HG02943 (cell line): ENCODE measurements at regions not wholly inside any gene's neighbourhood (a gene's known extent, or its start where the extent isn't known, plus 50 kb on each side); places are given as distances from the start of the nearest gene placed in this dataset.

Source experiments
- ATAC-seq: cut with Tn5 transposase; IDR thresholded peaks from one replicate; pipeline ENCODE4 v1.9.1; 2021; ENCODE audit warnings: mild to moderate bottlenecking, low read depth, moderate library complexity; ENCODE audit not compliant: unreplicated experiment

- ATAC-seq: no peak
These were observed 199.2 kb downstream of the CD83 start for GRCh38 chr6:14316651-14317386.

GRCh38 chr6:14317387-14317970, 199.9 kb downstream of the CD83 start:
- no peak for ATAC-seq

GRCh38 chr6:14320332-14320731, 202.8 kb downstream of the CD83 start:
- no peak for ATAC-seq

DNA sequence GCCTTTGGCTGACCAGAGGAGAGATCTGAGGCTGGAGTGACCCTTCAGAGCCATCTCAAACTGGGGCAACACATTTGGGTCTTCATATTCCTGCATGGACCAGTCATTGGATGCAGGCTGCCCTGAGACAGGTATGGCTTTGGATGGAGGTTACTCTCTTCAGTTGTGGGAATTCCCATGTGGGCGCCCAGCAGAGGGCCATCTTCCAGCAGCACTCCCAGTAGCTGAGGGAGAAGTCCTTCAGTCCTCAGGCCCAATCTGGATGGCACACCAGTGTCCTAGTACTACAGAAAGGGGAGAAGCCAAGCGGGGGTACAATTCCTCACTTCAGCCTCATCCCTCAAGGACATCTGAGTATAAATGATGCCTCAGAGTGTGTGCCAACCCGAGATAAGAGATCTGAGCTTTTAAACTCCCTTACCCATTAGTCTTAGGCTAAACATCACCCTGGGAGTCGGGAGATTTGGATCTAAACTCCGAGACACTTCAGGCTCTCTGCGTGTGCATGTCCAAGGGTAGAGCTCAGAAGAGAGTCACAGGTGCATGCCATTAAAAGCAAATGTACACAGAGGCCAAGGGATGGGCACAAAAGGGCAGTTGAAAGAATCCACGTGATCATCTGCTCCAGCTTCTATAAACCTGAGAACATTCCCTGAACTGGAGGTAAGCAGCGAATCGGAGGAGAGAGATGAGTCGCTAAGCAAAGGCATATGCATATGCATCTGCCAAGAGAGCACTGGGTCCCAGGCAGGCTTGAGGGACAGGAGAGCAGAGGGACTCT, 204.6 kb downstream of the CD83 start:
- no peak for ATAC-seq

GRCh38 chr6:14322841-14323240, 205.3 kb downstream of the CD83 start:
- no peak for ATAC-seq

- ATAC-seq: no peak
These were observed 209.2 kb downstream of the CD83 start for GRCh38 chr6:14326774-14327173.

DNA sequence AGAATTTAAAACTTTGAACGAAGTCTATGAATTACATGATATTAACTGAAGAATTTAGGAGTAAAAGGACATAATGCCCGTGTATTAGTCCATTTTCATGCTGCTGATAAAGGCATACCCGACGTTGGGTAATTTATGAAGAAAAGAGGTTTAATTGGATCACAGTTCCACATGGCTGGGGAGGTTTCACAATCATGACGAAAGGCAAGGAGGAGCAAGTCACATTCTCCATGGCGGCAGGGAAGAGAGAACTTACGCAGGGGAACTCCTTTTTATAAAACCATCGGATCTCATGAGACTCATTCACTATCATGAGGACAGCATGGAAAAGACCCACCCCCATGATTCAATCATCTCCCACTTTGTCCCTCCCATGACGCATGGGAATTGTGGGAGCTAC, 210.6 kb downstream of the CD83 start:
- no peak for ATAC-seq

- no peak for ATAC-seq
These were observed 216.2 kb downstream of the CD83 start for GRCh38 chr6:14333556-14334305.

- ATAC-seq: no peak
These were observed 217.5 kb downstream of the CD83 start for GRCh38 chr6:14335071-14335470.

GRCh38 chr6:14337152-14337551, 219.6 kb downstream of the CD83 start:
- no peak for ATAC-seq

DNA sequence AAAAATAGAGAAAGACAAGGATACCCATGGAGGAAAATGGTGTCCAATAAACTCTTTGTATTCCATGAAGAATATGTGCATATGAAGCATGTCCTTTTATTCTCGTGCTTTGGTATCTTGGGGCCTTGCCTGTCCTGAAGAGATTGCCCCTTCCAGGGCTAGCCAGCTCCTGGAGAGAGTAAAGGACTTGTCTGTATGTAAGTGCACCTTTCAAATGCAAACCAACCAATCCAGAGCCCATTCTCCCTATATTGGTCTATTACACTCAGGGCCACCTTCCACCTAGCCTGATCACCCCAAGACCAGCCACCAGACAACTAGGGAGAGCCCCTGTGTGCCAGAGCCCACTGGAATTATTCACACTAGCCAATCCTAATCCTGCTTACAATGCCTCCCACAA, 221.6 kb downstream of the CD83 start:
- ATAC-seq: no peak

DNA sequence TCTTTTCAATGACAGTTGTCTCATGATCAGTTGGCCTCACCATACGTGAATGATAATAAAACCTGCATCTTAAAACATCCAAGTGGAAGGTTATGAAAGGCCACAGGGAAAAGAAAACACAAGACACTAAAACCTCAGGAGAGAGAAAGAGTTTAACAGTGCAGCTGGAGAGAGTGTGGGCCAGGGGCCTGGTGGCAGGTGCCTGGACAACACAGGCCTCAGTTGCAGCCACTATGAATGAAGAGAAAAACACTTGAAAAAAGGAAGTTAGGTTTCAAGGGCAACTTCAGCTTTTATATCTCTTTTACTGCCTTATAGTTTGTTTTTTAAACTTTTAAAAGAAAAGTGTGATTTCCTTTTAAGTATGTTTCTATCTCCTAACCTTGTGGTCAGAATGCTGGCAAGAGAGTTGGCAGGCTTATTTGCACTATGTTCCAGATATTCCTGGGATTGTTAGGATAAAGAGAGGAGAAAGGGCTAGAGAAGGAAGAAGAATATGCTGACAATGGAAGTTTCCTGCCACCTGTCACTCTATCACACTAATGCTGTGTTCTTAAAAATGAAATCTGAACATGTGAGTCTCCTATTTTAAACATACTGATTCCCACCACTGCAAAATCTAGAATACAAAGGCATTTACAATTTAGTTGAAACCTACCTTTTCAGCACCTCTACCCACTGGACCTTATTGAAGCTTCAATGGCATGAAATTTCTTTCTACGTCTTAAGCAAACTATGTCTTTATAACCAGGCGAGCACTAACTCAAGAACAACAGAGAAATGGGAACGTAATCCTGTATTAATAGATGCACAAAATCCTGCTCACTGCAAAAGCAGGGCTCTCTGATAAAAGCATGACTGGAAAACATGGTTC, 222.4 kb downstream of the CD83 start:
- no peak for ATAC-seq

GRCh38 chr6:14344486-14344885, 226.9 kb downstream of the CD83 start:
- no peak for ATAC-seq

- ATAC-seq: no peak
These were observed 230.8 kb downstream of the CD83 start for GRCh38 chr6:14348389-14348788.

DNA sequence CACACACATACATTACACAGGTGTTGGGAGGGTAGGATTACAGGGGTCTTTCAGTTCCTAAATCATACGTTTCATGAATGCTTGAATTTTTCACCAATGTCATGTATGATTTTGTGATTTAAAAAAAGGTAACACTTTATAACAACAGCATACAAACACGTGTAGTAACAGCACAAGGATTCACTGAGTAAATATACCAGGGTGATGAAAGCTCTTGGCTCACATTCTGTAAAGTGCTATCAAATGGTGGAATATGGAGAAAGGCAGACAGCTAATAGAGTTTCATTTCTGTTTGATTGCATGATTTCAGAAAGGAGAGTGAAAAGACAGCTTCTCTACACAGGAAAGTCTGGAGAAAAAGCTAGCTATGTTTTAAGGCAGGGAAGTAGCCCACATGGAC, 231.9 kb downstream of the CD83 start:
- no peak for ATAC-seq

- no peak for ATAC-seq
These were observed 232.6 kb downstream of the CD83 start for GRCh38 chr6:14350210-14350609.

DNA sequence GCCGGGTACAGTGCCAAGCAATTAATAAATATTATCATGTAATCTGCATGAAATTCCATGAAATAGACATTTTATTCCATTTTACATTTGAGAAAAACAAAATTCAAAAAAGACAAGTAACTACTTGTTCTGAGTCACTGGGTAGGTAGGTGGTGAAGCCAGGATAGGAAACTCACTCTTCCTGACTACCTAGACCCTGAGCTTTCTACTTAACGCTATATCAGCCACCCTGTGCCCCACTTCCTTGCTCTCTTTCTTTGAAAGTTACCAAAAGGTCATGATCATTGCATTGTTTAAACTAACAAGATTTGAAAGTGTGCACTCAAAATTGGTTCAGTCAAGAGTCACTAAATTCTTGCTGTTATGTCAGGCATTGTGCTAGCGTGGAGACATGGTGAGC, 235.7 kb downstream of the CD83 start:
- no peak for ATAC-seq

DNA sequence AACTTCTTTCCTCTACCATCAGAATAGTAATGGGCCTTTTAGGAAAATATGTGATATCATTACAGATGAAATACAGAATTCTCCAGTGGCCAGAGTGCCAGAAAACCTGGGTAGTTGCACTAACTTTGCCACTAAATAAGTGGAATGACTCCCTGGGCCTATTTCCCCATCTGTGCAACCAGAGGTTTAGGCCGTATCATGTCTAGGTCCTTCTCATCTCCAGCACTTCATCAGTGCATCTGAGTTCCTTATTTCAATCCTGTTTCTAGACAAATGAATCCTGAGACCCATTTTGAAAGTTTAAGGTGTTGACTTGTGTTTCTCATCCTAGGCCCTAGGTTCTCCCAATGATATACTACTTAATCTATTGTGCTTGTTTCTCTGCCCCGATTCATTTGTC, 236.2 kb downstream of the CD83 start:
- ATAC-seq: no peak

- no peak for ATAC-seq
These were observed 237.5 kb downstream of the CD83 start for GRCh38 chr6:14354919-14355572.

DNA sequence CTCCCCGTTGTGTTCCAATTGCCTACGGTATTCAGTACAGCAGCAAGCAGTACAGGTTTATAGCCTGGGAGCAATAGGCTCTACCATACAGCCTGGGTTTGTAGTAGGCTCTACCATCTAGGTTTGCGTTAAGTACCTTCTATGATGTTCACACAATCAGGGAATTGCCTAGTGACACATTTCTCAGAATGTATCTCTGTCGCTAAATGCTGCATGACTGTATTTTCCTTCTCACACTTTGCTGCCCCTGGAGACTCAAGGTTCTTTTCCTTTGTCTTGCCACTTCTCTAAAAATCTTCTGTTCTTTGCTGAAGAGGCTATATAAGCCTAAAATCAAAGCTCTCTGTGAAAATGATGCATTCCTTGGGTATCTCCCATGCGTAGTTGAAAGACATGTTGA, 241.9 kb downstream of the CD83 start:
- ATAC-seq: no peak
